ENCODE measurements at regions not wholly inside any gene's neighbourhood (a gene's known extent, or its start where the extent isn't known, plus 50 kb on each side); places are given as distances from the start of the nearest gene placed in this dataset.

GRCh38 chr3:13207975-13208705 is 134.9 kb upstream of the IQSEC1 start:
- no peak overlapping the region for H3K4me2 ChIP-seq (ENCODE audit: low read length)
- H3K4me3 ChIP-seq (ENCODE audit: low read depth, low read length): no peak overlapping the region
- H2AFZ ChIP-seq: no peak overlapping the region
- TF ChIP-seq CTCF (IDR thresholded peaks at IDR 0.05): no peak
- no peaks in the 10 kb centered on the region for H3K27me3 ChIP-seq (ENCODE audit: control insufficient read depth, insufficient read depth, low read length)
- H3K9ac ChIP-seq: no peak overlapping the region
- H3K36me3 ChIP-seq (ENCODE audit: control insufficient read depth, insufficient read depth, low read length): no peaks in the 10 kb centered on the region
- H3K79me2 ChIP-seq: no peaks in the 10 kb centered on the region
- no peaks in the 10 kb centered on the region for H3K4me1 ChIP-seq
- no peak overlapping the region for H3K27ac ChIP-seq
- no peaks in the 10 kb centered on the region for H3K9me3 ChIP-seq (ENCODE audit: control insufficient read depth, low read length)

- Histone ChIP-seq H3K9ac (no peak overlapping the region), H3K9me3 (ENCODE audit: control insufficient read depth, low read length) (no peaks in the 10 kb centered on the region), H3K36me3 (ENCODE audit: control insufficient read depth, insufficient read depth, low read length) (no peaks in the 10 kb centered on the region), H3K4me1 (no peaks in the 10 kb centered on the region), H3K4me2 (ENCODE audit: low read length) (no peak overlapping the region), H3K4me3 (ENCODE audit: low read depth, low read length) (no peak overlapping the region), H3K79me2 (no peaks in the 10 kb centered on the region), H2AFZ (no peak overlapping the region), H3K27ac (no peak overlapping the region), H3K27me3 (ENCODE audit: control insufficient read depth, insufficient read depth, low read length) (no peaks in the 10 kb centered on the region)
- TF ChIP-seq CTCF (IDR thresholded peaks at IDR 0.05): no peak
These were observed 134.3 kb upstream of the IQSEC1 start for GRCh38 chr3:13207578-13207922.

GRCh38 chr3:13206799-13207577 is 133.8 kb upstream of the IQSEC1 start:
- Histone ChIP-seq H3K9ac (no peak overlapping the region), H3K4me2 (ENCODE audit: low read length) (no peak overlapping the region), H3K36me3 (ENCODE audit: control insufficient read depth, insufficient read depth, low read length) (no peaks in the 10 kb centered on the region), H3K27me3 (ENCODE audit: control insufficient read depth, insufficient read depth, low read length) (no peaks in the 10 kb centered on the region), H2AFZ (no peak overlapping the region), H3K9me3 (ENCODE audit: control insufficient read depth, low read length) (no peaks in the 10 kb centered on the region), H3K4me3 (ENCODE audit: low read depth, low read length) (no peak overlapping the region), H3K79me2 (no peaks in the 10 kb centered on the region), H3K4me1 (no peaks in the 10 kb centered on the region), H3K27ac (no peak overlapping the region)
- TF ChIP-seq CTCF (IDR thresholded peaks at IDR 0.05): no peak

- no peak for TF ChIP-seq CTCF (IDR thresholded peaks at IDR 0.05)
- Histone ChIP-seq H3K9me3 (ENCODE audit: control insufficient read depth, low read length) (no peaks in the 10 kb centered on the region), H3K79me2 (no peaks in the 10 kb centered on the region), H3K27me3 (ENCODE audit: control insufficient read depth, insufficient read depth, low read length) (no peaks in the 10 kb centered on the region), H3K4me2 (ENCODE audit: low read length) (no peak overlapping the region), H3K4me3 (ENCODE audit: low read depth, low read length) (no peak overlapping the region), H2AFZ (no peak overlapping the region), H3K9ac (no peak overlapping the region), H3K36me3 (ENCODE audit: control insufficient read depth, insufficient read depth, low read length) (no peaks in the 10 kb centered on the region), H3K27ac (no peak overlapping the region), H3K4me1 (no peaks in the 10 kb centered on the region)
These were observed 132.4 kb upstream of the IQSEC1 start for GRCh38 chr3:13205567-13206143.

Measured in parathyroid adenoma (tissue), 2 donors.